K562 (cell line): ENCODE measurements at regions not wholly inside any gene's neighbourhood (a gene's known extent, or its start where the extent isn't known, plus 50 kb on each side); places are given as distances from the start of the nearest gene placed in this dataset.

Experiments used
- ATAC-seq: fragments of 200-7000 bp; cut with Tn5 transposase; 3 replicates; pipeline ENCODE4 v1.9.1; 2020; ENCODE audit warnings: moderate library complexity
- BruUV-seq: library from RNA; stranded (reverse); fragments of 400-500 nt; replicated peaks from 2 replicates; lab custom pipeline; 2021; lab: Mats Ljungman, UMichigan
- CTCF ChIA-PET: fragments of 300-600 bp; formaldehyde crosslinking; extraction: SDS; loops from one replicate; lab custom pipeline; 2021; ENCODE audit warnings: low intra/inter-chr PET ratio; lab: Yijun Ruan, JAX
- POLR2A ChIA-PET: fragments of 300-600, 350-650 bp; sonication (Branson Sonifier 250); formaldehyde crosslinking; extraction: SDS; loops from one replicate; lab custom pipeline; 2021; ENCODE audit warnings: antibody characterized with exemption, inconsistent platforms; lab: Yijun Ruan, JAX
- DNase-seq, 4 experiments: peaks; one replicate each; pipeline versions ENCODE4 v3.0.0 to v3.0.0-alpha.2; 2011 to 2018; ENCODE audit warnings: low spot score in 3 of 4, mixed read lengths in 3 of 4; ENCODE audit errors: extremely low read depth in 1 of 4
- FAIRE-seq: peaks from 2 replicates; lab custom pipeline; 2011; peaks lifted over from hg19 to GRCh38; lab: Jason Lieb, UNC
- H2AFZ ChIP-seq: 2 replicates; pipeline ENCODE4 v1.6.0; 2011; ENCODE audit warnings: low read depth, low read length, control low read depth, inconsistent platforms
- H3K27ac ChIP-seq: fragments of 200-600 bp; 3 replicates; pipeline ENCODE4 v1.8.0; 2011; ENCODE audit warnings: low read depth, mild to moderate bottlenecking, control low read depth, inconsistent platforms, low read length, moderate library complexity, mixed read lengths; ENCODE audit errors: extremely low read depth
- H3K27me3 ChIP-seq, 2 experiments: fragments of 300-600 bp in 1 of 2; 2 replicates in 1 of 2; 3 replicates in 1 of 2; pipeline versions ENCODE4 v1.6.0 to v1.8.0; 2011; ENCODE audit warnings: inconsistent platforms in 2 of 2, low read length in 2 of 2, mild to moderate bottlenecking in 1 of 2, mixed read lengths in 1 of 2, moderate library complexity in 1 of 2; ENCODE audit not compliant: control insufficient read depth in 2 of 2, insufficient read depth in 2 of 2
- H3K36me3 ChIP-seq: fragments of 300-600 bp; 3 replicates; pipeline ENCODE4 v1.8.0; 2011; ENCODE audit warnings: mild to moderate bottlenecking, low read length, inconsistent platforms; ENCODE audit not compliant: control insufficient read depth, insufficient read depth
- H3K4me1 ChIP-seq, 2 experiments: fragments of 200-600 bp in 1 of 2; replicated peaks in 1 of 2; 2 replicates in 1 of 2; 3 replicates in 1 of 2; pipeline versions ENCODE4 v1.5.1 to v1.8.0; 2011; ENCODE audit warnings: inconsistent platforms in 2 of 2, low read length in 2 of 2, mild to moderate bottlenecking in 1 of 2, mixed read lengths in 1 of 2, moderate library complexity in 1 of 2; ENCODE audit not compliant: control insufficient read depth in 2 of 2, insufficient read depth in 2 of 2
- H3K4me2 ChIP-seq: 2 replicates; pipeline ENCODE4 v1.6.1; 2011; ENCODE audit warnings: low read length, control low read depth, inconsistent platforms, mixed read lengths; ENCODE audit not compliant: insufficient read depth
- H3K4me3 ChIP-seq: fragments of 200-600 bp; sonication (generic), shearing (Covaris generic); 2 replicates; pipeline ENCODE4 v1.5.1; 2016; ENCODE audit warnings: control low read depth, inconsistent platforms
- H3K79me2 ChIP-seq: fragments of 200-600 bp; 3 replicates; pipeline ENCODE4 v1.8.0; 2011; ENCODE audit warnings: low read length, inconsistent platforms; ENCODE audit not compliant: control insufficient read depth, insufficient read depth
- H3K9ac ChIP-seq, 2 experiments: 2 replicates each; pipeline versions ENCODE4 v1.6.0 to v1.6.1; 2011; ENCODE audit warnings: low read depth in 2 of 2, low read length in 2 of 2, control low read depth in 1 of 2, inconsistent platforms in 1 of 2, mild to moderate bottlenecking in 1 of 2, mixed read lengths in 1 of 2; ENCODE audit not compliant: insufficient read depth in 1 of 2
- H3K9me1 ChIP-seq: one replicate; pipeline ENCODE4 v1.6.0; 2011; ENCODE audit warnings: inconsistent platforms, mild to moderate bottlenecking, low read length, moderate library complexity; ENCODE audit not compliant: control insufficient read depth, insufficient read depth
- H3K9me3 ChIP-seq: replicated peaks from 2 replicates; pipeline ENCODE4 v1.5.1; 2011; ENCODE audit warnings: low read depth, low read length, inconsistent platforms; ENCODE audit not compliant: control insufficient read depth, insufficient read depth
- H4K20me1 ChIP-seq: replicated peaks from 2 replicates; pipeline ENCODE4 v1.6.1; 2011; ENCODE audit warnings: low read length, inconsistent platforms, mixed read lengths; ENCODE audit not compliant: control insufficient read depth, insufficient read depth
- ARID2 ChIP-seq: fragments of 450-650 bp; IDR thresholded peaks from 2 replicates; pipeline ENCODE4 v1.6.1; 2017; ENCODE audit warnings: antibody characterized with exemption, mild to moderate bottlenecking
- BACH1 ChIP-seq: fragments of 200-800 bp; sonication (Bioruptor generic); IDR thresholded peaks from 2 replicates; pipeline ENCODE4 v1.6.1; 2016; ENCODE audit warnings: missing genetic modification characterization, missing compliant biosample characterization
- ELF1 ChIP-seq: fragments of 200-800 bp; sonication (Bioruptor generic); IDR thresholded peaks from 2 replicates; pipeline ENCODE4 v1.6.1; 2016; ENCODE audit warnings: missing genetic modification characterization, missing compliant biosample characterization
- ETV5 ChIP-seq: sonication (generic); formaldehyde crosslinking; IDR thresholded peaks from 2 replicates; pipeline ENCODE4 v1.4.0; 2020; ENCODE audit warnings: low read depth, mild to moderate bottlenecking, missing genetic modification reagents
- HNRNPK ChIP-seq: fragments of 200-400 bp; formaldehyde crosslinking; IDR thresholded peaks from one replicate; pipeline ENCODE4 v1.6.1; 2018; ENCODE audit warnings: mild to moderate bottlenecking, low read depth, low read length; ENCODE audit not compliant: poor library complexity, severe bottlenecking
- KLF1 ChIP-seq: fragments of 450-650 bp; IDR thresholded peaks from 2 replicates; pipeline ENCODE4 v1.6.1; 2016; ENCODE audit warnings: missing genetic modification characterization, missing compliant biosample characterization
- MEF2D ChIP-seq: conservative IDR thresholded peaks from 2 replicates; pipeline ENCODE4 v1.6.1; 2016; ENCODE audit warnings: low read depth, missing genetic modification characterization, missing compliant biosample characterization
- MTA3 ChIP-seq: fragments of 450-650 bp; formaldehyde crosslinking; IDR thresholded peaks from 2 replicates; pipeline ENCODE4 v1.6.1; 2017; ENCODE audit warnings: mild to moderate bottlenecking, borderline replicate concordance
- NFATC3 ChIP-seq: fragments of 450-650 bp; IDR thresholded peaks from 2 replicates; pipeline ENCODE4 v1.6.1; 2017; ENCODE audit warnings: mild to moderate bottlenecking
- NFE2 ChIP-seq: IDR thresholded peaks from 2 replicates; pipeline ENCODE4 v1.6.1; 2014; ENCODE audit warnings: antibody characterized with exemption, low read depth
- NFRKB ChIP-seq: fragments of 450-650 bp; IDR thresholded peaks from 2 replicates; pipeline ENCODE4 v1.6.1; 2016; ENCODE audit warnings: low read depth
- NR3C1 ChIP-seq: sonication (generic); formaldehyde crosslinking; IDR thresholded peaks from 2 replicates; pipeline ENCODE4 v1.8.1; 2022; ENCODE audit warnings: missing genetic modification reagents
- PRPF4 ChIP-seq: fragments of 200-400 bp; formaldehyde crosslinking; IDR thresholded peaks from one replicate; pipeline ENCODE4 v1.6.1; 2017; ENCODE audit warnings: low read length, low read depth, mild to moderate bottlenecking; ENCODE audit not compliant: insufficient read depth, poor library complexity, severe bottlenecking
- TBL1XR1 ChIP-seq, 2 experiments: IDR thresholded peaks; 2 replicates each; pipeline ENCODE4 v1.6.1; 2012; ENCODE audit warnings: improper control_type of control experiment in 2 of 2, low read length in 2 of 2, mild to moderate bottlenecking in 1 of 2
- ZNF133 ChIP-seq: fragments of 250-450 bp; sonication (Bioruptor Pico); IDR thresholded peaks from 2 replicates; pipeline ENCODE4 v1.4.0; 2020; ENCODE audit warnings: mild to moderate bottlenecking
- ZNF584 ChIP-seq: fragments of 200-800 bp; sonication (Bioruptor generic); IDR thresholded peaks from 2 replicates; pipeline ENCODE4 v1.6.1; 2016; ENCODE audit warnings: low read depth, mild to moderate bottlenecking, missing genetic modification characterization, missing compliant biosample characterization
- WGBS: fragments of 100-300 bp; shearing (Covaris generic); methylation state at CpG from one replicate; pipeline ENCODE4 v1.1.6; 2016; ENCODE audit warnings: low coverage, mixed read lengths; ENCODE audit not compliant: insufficient coverage; ENCODE audit errors: missing lambda C conversion rate; 5-methylcytosine and 5-hydroxymethylcytosine counted together
- in situ Hi-C: fragments of 300-500 bp; cut with MboI; formaldehyde crosslinking; loops from 4 replicates; pipeline ENCODE4 v1.15.0; 2018; ENCODE audit warnings: inconsistent platforms, mixed read lengths
- intact Hi-C: fragments of 100-400 bp; cut with micrococcal nuclease; formaldehyde crosslinking; loops from 2 replicates; pipeline ENCODE4 v1.14.2; 2022
- TF ChIP-seq, protein P1 (sequence below): fragments of 250-450 bp; sonication (Bioruptor Pico); IDR thresholded peaks from 2 replicates; pipeline ENCODE4 v1.5.0; 2022; ENCODE audit warnings: mild to moderate bottlenecking
- TF ChIP-seq, protein P2 (sequence below): sonication (generic); formaldehyde crosslinking; IDR thresholded peaks from 2 replicates; pipeline ENCODE4 v1.8.1; 2023; ENCODE audit warnings: mild to moderate bottlenecking, missing genetic modification reagents
- TF ChIP-seq, protein P3 (sequence below): sonication (generic); formaldehyde crosslinking; IDR thresholded peaks from 2 replicates; pipeline ENCODE4 v1.8.0; 2022; ENCODE audit warnings: missing genetic modification reagents, mild to moderate bottlenecking, borderline replicate concordance

DNA sequence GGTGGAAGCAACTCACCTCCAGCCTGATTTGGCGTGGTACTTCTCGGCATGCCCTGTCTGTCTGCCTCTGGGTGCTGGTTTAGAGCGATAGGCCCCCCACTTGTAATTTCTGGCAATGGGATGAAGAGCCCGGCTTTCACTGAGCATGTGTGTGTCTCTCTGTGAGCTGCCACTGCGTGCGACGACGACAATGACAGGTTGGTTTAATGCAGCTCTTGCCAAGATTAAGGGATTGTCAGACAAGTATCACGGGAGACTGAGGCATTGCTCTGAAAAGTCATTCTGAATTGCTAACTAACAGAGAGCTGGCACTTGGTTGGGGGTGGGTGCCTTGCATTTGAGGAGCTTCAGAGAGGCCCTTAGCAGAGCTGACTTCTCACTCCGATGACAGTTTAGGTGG is 348.8 kb upstream of the CLINT1 start (continued):
- TF ChIP-seq KLF1 (tag) (no peak), BACH1 (tag) (no peak), NR3C1 (CRISPR knock-in tag) (no peak), HNRNPK (no peak), ZNF584 (CRISPR knock-in tag) (no peak), ELF1 (tag) (no peak), ZNF133 (CRISPR knock-in tag) (no peak), NFATC3 (no peak)
- TF ChIP-seq, protein P1, sequence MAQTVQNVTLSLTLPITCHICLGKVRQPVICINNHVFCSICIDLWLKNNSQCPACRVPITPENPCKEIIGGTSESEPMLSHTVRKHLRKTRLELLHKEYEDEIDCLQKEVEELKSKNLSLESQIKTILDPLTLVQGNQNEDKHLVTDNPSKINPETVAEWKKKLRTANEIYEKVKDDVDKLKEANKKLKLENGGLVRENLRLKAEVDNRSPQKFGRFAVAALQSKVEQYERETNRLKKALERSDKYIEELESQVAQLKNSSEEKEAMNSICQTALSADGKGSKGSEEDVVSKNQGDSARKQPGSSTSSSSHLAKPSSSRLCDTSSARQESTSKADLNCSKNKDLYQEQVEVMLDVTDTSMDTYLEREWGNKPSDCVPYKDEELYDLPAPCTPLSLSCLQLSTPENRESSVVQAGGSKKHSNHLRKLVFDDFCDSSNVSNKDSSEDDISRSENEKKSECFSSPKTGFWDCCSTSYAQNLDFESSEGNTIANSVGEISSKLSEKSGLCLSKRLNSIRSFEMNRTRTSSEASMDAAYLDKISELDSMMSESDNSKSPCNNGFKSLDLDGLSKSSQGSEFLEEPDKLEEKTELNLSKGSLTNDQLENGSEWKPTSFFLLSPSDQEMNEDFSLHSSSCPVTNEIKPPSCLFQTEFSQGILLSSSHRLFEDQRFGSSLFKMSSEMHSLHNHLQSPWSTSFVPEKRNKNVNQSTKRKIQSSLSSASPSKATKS (CRISPR knock-in tag), result no peak

DNA sequence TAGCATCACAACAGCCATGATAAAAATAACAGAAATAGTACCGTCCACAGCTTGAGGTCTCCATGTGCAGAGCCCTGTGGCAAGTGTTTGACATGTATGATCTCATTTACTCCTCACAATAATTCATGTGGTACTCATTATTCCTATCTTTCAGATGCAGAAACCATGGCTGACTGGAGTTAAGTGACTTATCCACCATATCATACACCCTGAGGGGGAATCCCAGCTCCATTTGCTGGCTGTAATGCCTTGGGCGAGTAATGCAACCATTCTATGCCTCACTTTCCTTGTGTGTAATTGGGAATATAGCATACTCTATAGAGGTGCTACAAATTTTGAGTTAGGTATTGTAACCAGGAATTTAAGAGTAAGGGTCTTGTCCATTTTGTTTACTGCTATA is 347.0 kb upstream of the CLINT1 start:
- no peak overlapping the region for H2AFZ ChIP-seq
- no peaks in the 10 kb centered on the region for H3K27me3 ChIP-seq
- no peaks in the 10 kb centered on the region for H4K20me1 ChIP-seq
- no peaks in the 10 kb centered on the region for H3K9me1 ChIP-seq
- in situ Hi-C loops, result no loop called here
- no peaks in the 10 kb centered on the region for H3K79me2 ChIP-seq
- no peak overlapping the region for H3K9ac ChIP-seq
- H3K9me3 ChIP-seq, result no peaks in the 10 kb centered on the region
- ATAC-seq (no peak), DNase-seq (no peak), FAIRE-seq (no peak)
- no TSS peak for BruUV-seq
- no peak overlapping the region for H3K27ac ChIP-seq
- no peaks in the 10 kb centered on the region for H3K4me1 ChIP-seq
- 0% methylated on average over 2 of the region's 2 CpGs for WGBS
- H3K4me2 ChIP-seq, result no peak overlapping the region
- no peaks in the 10 kb centered on the region for H3K36me3 ChIP-seq
- ChIA-PET CTCF (no interaction called here), POLR2A (no interaction called here)
- no peak overlapping the region for H3K4me3 ChIP-seq
- intact Hi-C loops, result no loop called here
- no peak for TF ChIP-seq TBL1XR1 (IDR thresholded peaks at IDR 0.05; ENCODE audit: low read length in 2 of 2)
- TF ChIP-seq, protein P2, sequence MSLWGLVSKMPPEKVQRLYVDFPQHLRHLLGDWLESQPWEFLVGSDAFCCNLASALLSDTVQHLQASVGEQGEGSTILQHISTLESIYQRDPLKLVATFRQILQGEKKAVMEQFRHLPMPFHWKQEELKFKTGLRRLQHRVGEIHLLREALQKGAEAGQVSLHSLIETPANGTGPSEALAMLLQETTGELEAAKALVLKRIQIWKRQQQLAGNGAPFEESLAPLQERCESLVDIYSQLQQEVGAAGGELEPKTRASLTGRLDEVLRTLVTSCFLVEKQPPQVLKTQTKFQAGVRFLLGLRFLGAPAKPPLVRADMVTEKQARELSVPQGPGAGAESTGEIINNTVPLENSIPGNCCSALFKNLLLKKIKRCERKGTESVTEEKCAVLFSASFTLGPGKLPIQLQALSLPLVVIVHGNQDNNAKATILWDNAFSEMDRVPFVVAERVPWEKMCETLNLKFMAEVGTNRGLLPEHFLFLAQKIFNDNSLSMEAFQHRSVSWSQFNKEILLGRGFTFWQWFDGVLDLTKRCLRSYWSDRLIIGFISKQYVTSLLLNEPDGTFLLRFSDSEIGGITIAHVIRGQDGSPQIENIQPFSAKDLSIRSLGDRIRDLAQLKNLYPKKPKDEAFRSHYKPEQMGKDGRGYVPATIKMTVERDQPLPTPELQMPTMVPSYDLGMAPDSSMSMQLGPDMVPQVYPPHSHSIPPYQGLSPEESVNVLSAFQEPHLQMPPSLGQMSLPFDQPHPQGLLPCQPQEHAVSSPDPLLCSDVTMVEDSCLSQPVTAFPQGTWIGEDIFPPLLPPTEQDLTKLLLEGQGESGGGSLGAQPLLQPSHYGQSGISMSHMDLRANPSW, result no peak
- no peak for TF ChIP-seq MEF2D (tag)
- TF ChIP-seq NFRKB, result no peak
- TF ChIP-seq, protein P3, sequence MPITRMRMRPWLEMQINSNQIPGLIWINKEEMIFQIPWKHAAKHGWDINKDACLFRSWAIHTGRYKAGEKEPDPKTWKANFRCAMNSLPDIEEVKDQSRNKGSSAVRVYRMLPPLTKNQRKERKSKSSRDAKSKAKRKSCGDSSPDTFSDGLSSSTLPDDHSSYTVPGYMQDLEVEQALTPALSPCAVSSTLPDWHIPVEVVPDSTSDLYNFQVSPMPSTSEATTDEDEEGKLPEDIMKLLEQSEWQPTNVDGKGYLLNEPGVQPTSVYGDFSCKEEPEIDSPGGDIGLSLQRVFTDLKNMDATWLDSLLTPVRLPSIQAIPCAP (CRISPR knock-in tag), result no peak
- no peak for TF ChIP-seq MTA3
- TF ChIP-seq ARID2, result no peak
- TF ChIP-seq ZNF133 (CRISPR knock-in tag), result no peak
- no peak for TF ChIP-seq PRPF4
- no peak for TF ChIP-seq ETV5 (CRISPR knock-in tag)
- no peak for TF ChIP-seq NFE2
